CD4-positive, alpha-beta memory T cell (primary cell): ENCODE measurements at regions not wholly inside any gene's neighbourhood (a gene's known extent, or its start where the extent isn't known, plus 50 kb on each side); places are given as distances from the start of the nearest gene placed in this dataset.

Experiments
- CTCF ChIA-PET: fragments of 350-600 bp; sonication (Branson Sonifier 250); formaldehyde crosslinking; loops from one replicate; lab custom pipeline; 2021; ENCODE audit warnings: inconsistent platforms; ENCODE audit not compliant: partially characterized antibody; lab: Charles Lee
- POLR2A ChIA-PET: fragments of 350-600 bp; sonication (Branson Sonifier 250); formaldehyde crosslinking; loops from one replicate; lab custom pipeline; 2021; ENCODE audit not compliant: partially characterized antibody; lab: Charles Lee
- DNase-seq, 5 donors: peaks; one replicate each; pipeline versions ENCODE4 v3.0.0 to v3.0.0-alpha.2; 2020 to 2022; ENCODE audit warnings: mixed read lengths in 1 of 5
- H3K27ac ChIP-seq: one replicate; pipeline ENCODE4 v1.7.0; 2013; ENCODE audit warnings: low read depth, low read length
- H3K27me3 ChIP-seq: 2 replicates; pipeline ENCODE4 v1.7.0; 2013; ENCODE audit warnings: mild to moderate bottlenecking, low read length, moderate library complexity; ENCODE audit not compliant: insufficient read depth
- H3K36me3 ChIP-seq: 2 replicates; pipeline ENCODE4 v1.7.0; 2013; ENCODE audit warnings: mild to moderate bottlenecking, low read length, moderate library complexity; ENCODE audit not compliant: insufficient read depth
- H3K4me1 ChIP-seq: 2 replicates; pipeline ENCODE4 v1.7.0; 2013; ENCODE audit warnings: mild to moderate bottlenecking, low read length, moderate library complexity; ENCODE audit not compliant: insufficient read depth
- H3K4me3 ChIP-seq, 2 donors: one replicate each; pipeline ENCODE4 v1.7.0; 2013; ENCODE audit warnings: low read length in 2 of 2, mild to moderate bottlenecking in 1 of 2
- H3K9me3 ChIP-seq, 2 donors: one replicate each; pipeline ENCODE4 v1.7.0; 2013; ENCODE audit warnings: low read length in 2 of 2, control low read depth in 1 of 2; ENCODE audit not compliant: control insufficient read depth in 1 of 2
- H3K27ac Mint-ChIP-seq, 7 donors: one replicate each; pipeline ENCODE4 v1.8.0; 2020 to 2021; ENCODE audit warnings: mixed read lengths in 7 of 7, mild to moderate bottlenecking in 6 of 7, inconsistent platforms in 3 of 7, moderate library complexity in 3 of 7
- H3K27me3 Mint-ChIP-seq, 2 donors: one replicate each; pipeline ENCODE4 v1.8.0; 2020 to 2021; ENCODE audit warnings: mixed read lengths in 2 of 2
- H3K36me3 Mint-ChIP-seq, 2 donors: one replicate each; pipeline ENCODE4 v1.8.0; 2020 to 2021; ENCODE audit warnings: mixed read lengths in 2 of 2, inconsistent platforms in 1 of 2, mild to moderate bottlenecking in 1 of 2
- H3K4me1 Mint-ChIP-seq, 4 donors: one replicate each; pipeline ENCODE4 v1.8.0; 2020 to 2021; ENCODE audit warnings: mixed read lengths in 4 of 4, mild to moderate bottlenecking in 1 of 4
- H3K4me3 Mint-ChIP-seq, 8 donors: one replicate each; pipeline ENCODE4 v1.8.0; 2020 to 2021; ENCODE audit warnings: mixed read lengths in 8 of 8, mild to moderate bottlenecking in 7 of 8, moderate library complexity in 6 of 8, inconsistent platforms in 3 of 8
- H3K9me3 Mint-ChIP-seq, 8 donors: one replicate each; pipeline ENCODE4 v1.8.0; 2020 to 2021; ENCODE audit warnings: mixed read lengths in 8 of 8, mild to moderate bottlenecking in 5 of 8, inconsistent platforms in 3 of 8, moderate library complexity in 1 of 8
- intact Hi-C: fragments of 100-400 bp; cut with micrococcal nuclease; formaldehyde crosslinking; loops from one replicate; pipeline ENCODE4 v1.15.1; 2023

- H3K4me3 ChIP-seq: no peak overlapping the region
- Mint-ChIP-seq H3K27me3 (peaks cover 2 to 7% of the 10 kb centered on the region in 2 donors), H3K27ac (no peak overlapping the region), H3K9me3 (peaks cover 0 to 5% (median 1%) of the 10 kb centered on the region in 8 donors), H3K36me3 (no peaks in the 10 kb centered on the region), H3K4me3 (no peak overlapping the region), H3K4me1 (no peaks in the 10 kb centered on the region)
- no peak for DNase-seq
- H3K27me3 ChIP-seq: no peaks in the 10 kb centered on the region
- intact Hi-C loops: no loop called here
- H3K9me3 ChIP-seq: no peaks in the 10 kb centered on the region
- no peak overlapping the region for H3K27ac ChIP-seq
- CTCF ChIA-PET: no interaction called here
- POLR2A ChIA-PET: no interaction called here
- no peaks in the 10 kb centered on the region for H3K4me1 ChIP-seq
- no peaks in the 10 kb centered on the region for H3K36me3 ChIP-seq
Observed at GRCh38 chr2:23169896-23170295, 215.1 kb upstream of the KLHL29 start.

GRCh38 chr2:23171108-23171507 lies 213.9 kb upstream of the KLHL29 start:
- no peaks in the 10 kb centered on the region for H3K36me3 Mint-ChIP-seq
- peaks cover 2 to 7% of the 10 kb centered on the region in 2 donors for H3K27me3 Mint-ChIP-seq
- CTCF ChIA-PET: no interaction called here

GRCh38 chr2:23178396-23178795 lies 206.6 kb upstream of the KLHL29 start:
- no peaks in the 10 kb centered on the region for H3K27me3 Mint-ChIP-seq
- Histone ChIP-seq H3K36me3 (no peaks in the 10 kb centered on the region), H3K9me3 (no peaks in the 10 kb centered on the region), H3K27ac (no peak overlapping the region), H3K4me1 (no peaks in the 10 kb centered on the region), H3K4me3 (no peak overlapping the region), H3K27me3 (no peaks in the 10 kb centered on the region)
- no peak for DNase-seq
- no peaks in the 10 kb centered on the region for H3K36me3 Mint-ChIP-seq
- no peaks in the 10 kb centered on the region for H3K4me1 Mint-ChIP-seq
- CTCF ChIA-PET: no interaction called here
- H3K27ac Mint-ChIP-seq: no peak overlapping the region
- POLR2A ChIA-PET: no interaction called here
- no peak overlapping the region for H3K4me3 Mint-ChIP-seq
- H3K9me3 Mint-ChIP-seq: peaks cover 0 to 14% (median 6%) of the 10 kb centered on the region in 8 donors
- intact Hi-C loops: no loop called here

More at GRCh38 chr2:23171108-23171507, 213.9 kb upstream of the KLHL29 start:
- Mint-ChIP-seq H3K9me3 (peaks cover 0 to 11% (median 2%) of the 10 kb centered on the region in 8 donors), H3K27ac (no peak overlapping the region), H3K4me1 (no peaks in the 10 kb centered on the region), H3K4me3 (no peak overlapping the region)
- POLR2A ChIA-PET: no interaction called here
- no peak overlapping the region for H3K4me3 ChIP-seq
- H3K4me1 ChIP-seq: no peaks in the 10 kb centered on the region
- no peak for DNase-seq
- no peaks in the 10 kb centered on the region for H3K27me3 ChIP-seq
- intact Hi-C loops: no loop called here
- no peaks in the 10 kb centered on the region for H3K36me3 ChIP-seq
- H3K27ac ChIP-seq: no peak overlapping the region
- H3K9me3 ChIP-seq: no peaks in the 10 kb centered on the region

- CTCF ChIA-PET: no interaction called here
Observed at GRCh38 chr2:23183733-23184132, 201.2 kb upstream of the KLHL29 start.

GRCh38 chr2:23198316-23199114 lies 186.5 kb upstream of the KLHL29 start:
- Mint-ChIP-seq H3K9me3 (peaks cover 0 to 12% (median 5%) of the 10 kb centered on the region in 8 donors), H3K27me3 (no peaks in the 10 kb centered on the region), H3K4me3 (no peak overlapping the region), H3K27ac (no peak overlapping the region), H3K36me3 (no peaks in the 10 kb centered on the region), H3K4me1 (peaks cover 0 to 3% (median 0%) of the 10 kb centered on the region in 4 donors)
- Histone ChIP-seq H3K27ac (no peak overlapping the region), H3K4me3 (no peak overlapping the region), H3K36me3 (no peaks in the 10 kb centered on the region), H3K4me1 (no peaks in the 10 kb centered on the region), H3K9me3 (no peaks in the 10 kb centered on the region), H3K27me3 (no peaks in the 10 kb centered on the region)
- CTCF ChIA-PET: no interaction called here
- no peak for DNase-seq
- intact Hi-C loops: no loop called here
- POLR2A ChIA-PET: no interaction called here

More at GRCh38 chr2:23183733-23184132, 201.2 kb upstream of the KLHL29 start:
- no peak overlapping the region for H3K4me3 Mint-ChIP-seq
- H3K9me3 Mint-ChIP-seq: peaks cover 0 to 14% (median 4%) of the 10 kb centered on the region in 8 donors
- no peaks in the 10 kb centered on the region for H3K36me3 ChIP-seq
- no peaks in the 10 kb centered on the region for H3K36me3 Mint-ChIP-seq
- H3K4me1 ChIP-seq: no peaks in the 10 kb centered on the region
- no peak for DNase-seq
- H3K27me3 Mint-ChIP-seq: no peaks in the 10 kb centered on the region
- H3K9me3 ChIP-seq: no peaks in the 10 kb centered on the region
- no peaks in the 10 kb centered on the region for H3K27me3 ChIP-seq
- H3K27ac Mint-ChIP-seq: no peak overlapping the region
- H3K4me1 Mint-ChIP-seq: no peaks in the 10 kb centered on the region
- intact Hi-C loops: no loop called here
- no peak overlapping the region for H3K4me3 ChIP-seq
- POLR2A ChIA-PET: no interaction called here
- no peak overlapping the region for H3K27ac ChIP-seq

DNA sequence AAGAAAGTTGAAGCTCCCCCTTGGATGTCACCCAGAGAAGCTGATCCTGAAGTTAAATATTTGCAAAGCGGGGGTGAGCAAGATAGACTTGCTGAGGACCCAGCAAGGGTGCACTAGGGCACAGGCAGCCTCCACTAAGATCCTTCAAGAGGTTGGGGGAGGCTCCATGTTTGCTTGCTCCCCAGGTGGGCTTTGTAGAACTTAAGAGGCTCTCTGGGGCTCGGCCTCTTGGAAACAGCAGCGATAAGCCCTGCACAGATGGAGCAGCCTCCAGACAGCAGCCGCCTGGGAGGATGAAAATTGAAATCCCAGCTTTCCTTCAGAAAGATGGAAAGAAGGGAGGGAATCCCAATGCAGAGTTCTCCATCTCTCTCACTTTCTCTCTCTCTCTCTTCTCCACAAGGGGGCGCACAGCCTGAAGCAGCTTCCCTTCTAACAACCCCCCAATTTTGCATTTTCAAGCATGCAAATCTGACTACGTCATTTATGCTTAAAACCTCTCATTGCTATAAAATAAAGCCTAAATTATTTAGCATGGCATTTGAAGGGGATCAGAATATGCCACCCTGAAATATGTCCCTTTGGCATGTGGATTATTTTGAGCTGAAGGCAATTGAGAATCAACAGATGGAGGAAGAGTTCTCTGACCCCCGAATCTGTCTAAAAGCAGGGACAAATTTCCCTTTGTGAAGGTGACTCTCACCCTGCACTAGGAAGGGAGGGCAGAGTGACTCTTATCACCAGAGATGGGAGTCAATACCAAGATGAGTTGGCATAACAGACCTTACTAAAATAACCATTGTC lies 185.7 kb upstream of the KLHL29 start:
- H3K4me1 ChIP-seq: no peaks in the 10 kb centered on the region
- H3K9me3 ChIP-seq: no peaks in the 10 kb centered on the region
- POLR2A ChIA-PET: no interaction called here
- no peak overlapping the region for H3K4me3 ChIP-seq
- CTCF ChIA-PET: interaction anchor here (1.6 to 1.7 kb wide), 2 partner anchors 10 to 19 kb away, joined by 3 to 7 read pairs; no protein-coding TSS in a partner anchor
- no peak overlapping the region for H3K27ac Mint-ChIP-seq
- intact Hi-C loops: no loop called here
- H3K9me3 Mint-ChIP-seq: peaks cover 0 to 15% (median 4%) of the 10 kb centered on the region in 8 donors
- no peak overlapping the region for H3K4me3 Mint-ChIP-seq
- no peaks in the 10 kb centered on the region for H3K27me3 ChIP-seq
- H3K36me3 ChIP-seq: no peaks in the 10 kb centered on the region
- H3K27me3 Mint-ChIP-seq: no peaks in the 10 kb centered on the region
- H3K4me1 Mint-ChIP-seq: peaks cover 0 to 4% (median 0%) of the 10 kb centered on the region in 4 donors
- no peak overlapping the region for H3K27ac ChIP-seq
- no peak for DNase-seq
- no peaks in the 10 kb centered on the region for H3K36me3 Mint-ChIP-seq

GRCh38 chr2:23200068-23200786 lies 184.8 kb upstream of the KLHL29 start:
- H3K36me3 ChIP-seq: no peaks in the 10 kb centered on the region
- no peak overlapping the region for H3K27ac ChIP-seq
- Mint-ChIP-seq H3K27me3 (no peaks in the 10 kb centered on the region), H3K4me1 (peaks cover 0 to 4% (median 0%) of the 10 kb centered on the region in 4 donors), H3K36me3 (no peaks in the 10 kb centered on the region), H3K9me3 (peaks cover 0 to 15% (median 4%) of the 10 kb centered on the region in 8 donors), H3K4me3 (no peak overlapping the region), H3K27ac (no peak overlapping the region)
- no peak overlapping the region for H3K4me3 ChIP-seq
- CTCF ChIA-PET: interaction anchor here (1.6 to 1.7 kb wide), 2 partner anchors 11 to 18 kb away, joined by 3 to 7 read pairs; no protein-coding TSS in a partner anchor
- no peaks in the 10 kb centered on the region for H3K9me3 ChIP-seq
- no peaks in the 10 kb centered on the region for H3K27me3 ChIP-seq
- DNase-seq: no peak
- no peaks in the 10 kb centered on the region for H3K4me1 ChIP-seq
- intact Hi-C loops: no loop called here
- POLR2A ChIA-PET: no interaction called here
